GM12874 (cell line): ENCODE measurements at regions not wholly inside any gene's neighbourhood (a gene's known extent, or its start where the extent isn't known, plus 50 kb on each side); places are given as distances from the start of the nearest gene placed in this dataset.

Source experiments
- CTCF ChIP-seq: IDR thresholded peaks from 2 replicates; pipeline ENCODE4 v1.5.1; 2011; ENCODE audit warnings: low read depth, mild to moderate bottlenecking, control low read depth, low read length, moderate library complexity; ENCODE audit not compliant: insufficient read depth

- no peak for TF ChIP-seq CTCF
Observed at GRCh38 chr12:131380220-131380964, 330.5 kb upstream of the SFSWAP start.

- TF ChIP-seq CTCF, result no peak
Observed at GRCh38 chr12:131380965-131381705, 329.8 kb upstream of the SFSWAP start.

- TF ChIP-seq CTCF, result no peak
Observed at GRCh38 chr12:131381716-131382430, 329.0 kb upstream of the SFSWAP start.

GRCh38 chr12:131383291-131383690, 327.6 kb upstream of the SFSWAP start:
- no peak for TF ChIP-seq CTCF

GRCh38 chr12:131383741-131384543, 326.9 kb upstream of the SFSWAP start:
- no peak for TF ChIP-seq CTCF

GRCh38 chr12:131384544-131384855, 326.4 kb upstream of the SFSWAP start:
- no peak for TF ChIP-seq CTCF
